KOPT-K1 (cell line): ENCODE measurements at regions not wholly inside any gene's neighbourhood (a gene's known extent, or its start where the extent isn't known, plus 50 kb on each side); places are given as distances from the start of the nearest gene placed in this dataset.

Experiments used
- H3K27ac ChIP-seq: fragments of 200-600 bp; sonication (generic); 2 replicates; pipeline ENCODE4 v1.5.1; 2016; ENCODE audit warnings: antibody characterized with exemption, mild to moderate bottlenecking, low read depth, low read length; ENCODE audit not compliant: poor library complexity, severe bottlenecking
- H3K36me3 ChIP-seq: fragments of 200-600 bp; sonication (generic); 2 replicates; pipeline ENCODE4 v1.5.1; 2017; ENCODE audit warnings: antibody characterized with exemption, mild to moderate bottlenecking, low read length, moderate library complexity; ENCODE audit not compliant: insufficient read depth
- H3K9me3 ChIP-seq: fragments of 200-600 bp; sonication (generic); 2 replicates; pipeline ENCODE4 v1.5.1; 2017; ENCODE audit warnings: antibody characterized with exemption, low read length, mild to moderate bottlenecking; ENCODE audit not compliant: insufficient read depth, poor library complexity, severe bottlenecking

GRCh38 chr11:128407962-128408361 lies 179.4 kb downstream of the ETS1 start:
- Histone ChIP-seq H3K27ac (no peak overlapping the region), H3K9me3 (no peaks in the 10 kb centered on the region), H3K36me3 (no peaks in the 10 kb centered on the region)

- no peak overlapping the region for H3K27ac ChIP-seq
- no peaks in the 10 kb centered on the region for H3K9me3 ChIP-seq
- H3K36me3 ChIP-seq: no peaks in the 10 kb centered on the region
Observed at GRCh38 chr11:128405714-128406662, 181.4 kb downstream of the ETS1 start.

GRCh38 chr11:128405112-128405511 lies 182.2 kb downstream of the ETS1 start:
- Histone ChIP-seq H3K27ac (no peak overlapping the region), H3K36me3 (no peaks in the 10 kb centered on the region), H3K9me3 (no peaks in the 10 kb centered on the region)

GRCh38 chr11:128404437-128404836 lies 182.9 kb downstream of the ETS1 start:
- H3K36me3 ChIP-seq: no peaks in the 10 kb centered on the region
- no peaks in the 10 kb centered on the region for H3K9me3 ChIP-seq
- no peak overlapping the region for H3K27ac ChIP-seq

DNA sequence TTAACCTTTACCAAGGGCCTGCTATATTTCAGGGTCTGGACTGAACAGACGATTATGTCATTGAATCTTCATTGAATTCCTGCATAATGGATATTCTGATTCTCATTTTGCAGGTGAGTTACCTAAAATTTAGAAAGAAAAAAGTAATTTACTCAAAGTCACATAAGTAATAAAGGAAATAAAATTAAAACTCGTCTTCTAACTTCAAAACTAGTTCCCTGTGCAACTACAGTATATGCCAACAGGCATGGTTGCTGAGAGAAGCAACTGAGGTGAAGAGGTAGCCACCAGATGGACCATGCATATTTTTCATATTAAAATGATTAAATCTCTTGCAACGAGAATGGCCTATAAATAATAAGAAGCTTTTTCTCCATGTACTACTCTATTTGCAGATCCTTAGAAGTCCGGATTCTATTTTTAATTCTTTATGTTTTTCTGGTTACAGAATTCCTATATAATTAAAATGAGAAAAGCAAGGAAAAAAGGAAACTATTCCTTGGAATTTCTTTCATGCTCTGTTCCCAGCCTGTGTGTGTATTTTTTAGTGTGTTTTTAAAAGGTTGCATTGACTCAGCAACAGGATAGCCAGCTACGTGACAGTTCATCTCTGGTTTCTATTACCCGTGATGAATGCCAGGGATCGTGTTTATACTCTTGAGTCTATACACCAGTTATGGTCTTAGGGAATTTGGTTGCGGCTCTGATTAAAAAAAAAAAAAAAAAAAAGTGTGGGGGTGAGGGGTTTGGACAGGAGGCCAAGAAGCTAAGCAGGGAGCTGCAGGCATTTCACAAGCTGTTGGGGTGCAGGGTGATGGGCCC lies 186.8 kb downstream of the ETS1 start:
- Histone ChIP-seq H3K27ac (no peak overlapping the region), H3K9me3 (no peaks in the 10 kb centered on the region), H3K36me3 (no peaks in the 10 kb centered on the region)

DNA sequence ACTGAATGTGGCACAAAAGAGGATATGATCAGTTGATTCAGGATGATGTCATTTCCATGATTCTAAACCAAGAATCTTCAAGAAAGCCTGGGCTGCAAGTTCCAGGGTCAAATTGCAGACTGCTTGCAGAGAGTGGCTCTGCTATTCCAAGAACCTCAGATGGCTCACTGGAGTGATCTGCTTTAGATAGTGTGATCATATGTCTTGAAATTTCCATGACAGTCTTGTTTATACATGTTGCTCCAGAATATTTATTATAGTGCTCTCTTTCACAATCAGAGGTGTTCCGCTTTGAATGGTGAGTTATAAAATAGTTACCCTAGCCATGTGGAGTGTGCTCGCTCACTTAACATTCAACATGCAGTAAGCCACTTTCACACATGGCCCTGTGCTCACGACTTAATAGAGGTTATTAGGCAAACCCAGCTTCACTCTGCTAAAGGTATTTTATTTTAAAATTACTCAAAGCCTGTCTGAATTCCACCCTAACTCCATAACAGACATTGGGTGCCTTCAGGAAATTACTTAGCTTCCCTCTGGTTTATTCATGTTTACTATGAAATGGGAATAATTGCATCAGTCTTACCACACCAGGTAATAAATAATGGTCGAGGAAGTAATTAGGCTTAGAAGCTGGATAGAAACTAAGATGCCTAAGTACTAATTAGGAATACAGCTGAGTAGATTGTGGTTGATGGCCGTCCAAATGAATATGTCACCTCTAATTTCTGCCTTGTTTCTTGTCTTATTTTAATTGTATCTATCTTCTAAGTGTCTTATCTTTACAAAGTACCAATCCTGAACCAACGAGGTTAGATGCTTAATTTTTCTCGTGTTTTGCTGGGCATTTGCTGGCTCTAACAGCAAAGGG lies 187.9 kb downstream of the ETS1 start:
- Histone ChIP-seq H3K36me3 (no peaks in the 10 kb centered on the region), H3K9me3 (no peaks in the 10 kb centered on the region), H3K27ac (no peak overlapping the region)

DNA sequence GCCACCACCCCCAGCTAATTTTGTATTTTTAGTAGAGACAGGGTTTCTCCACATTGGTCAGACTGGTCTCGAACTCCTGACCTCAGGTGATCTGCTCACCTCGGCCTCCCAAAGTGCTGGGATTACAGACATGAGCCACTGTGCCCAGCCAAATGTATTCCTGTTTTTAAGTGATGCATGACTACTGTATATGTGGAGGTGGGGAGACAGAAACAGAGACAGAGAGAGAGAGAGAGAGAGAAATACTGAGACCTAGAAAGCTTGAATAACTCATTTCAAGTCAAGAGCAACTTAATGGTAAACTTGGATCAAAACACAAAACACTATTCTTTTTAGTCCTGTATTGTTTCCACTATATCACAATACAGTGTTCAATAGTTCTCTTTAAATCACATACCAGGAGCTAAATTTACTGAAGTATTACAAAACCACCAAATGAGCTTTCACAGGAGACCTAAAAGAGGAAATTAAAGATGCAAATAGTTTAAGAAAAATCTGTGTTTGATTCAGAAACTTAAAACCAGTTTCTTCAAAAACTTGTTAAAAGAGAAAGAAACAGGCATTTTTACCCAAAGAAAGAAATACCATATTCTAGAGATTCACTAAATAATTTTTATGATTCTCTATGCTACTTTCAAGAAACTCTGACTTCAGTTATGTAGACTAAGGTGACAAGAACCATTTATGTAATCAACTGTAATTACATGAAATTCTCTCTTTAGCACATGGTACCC lies 188.7 kb downstream of the ETS1 start:
- H3K27ac ChIP-seq: no peak overlapping the region
- H3K36me3 ChIP-seq: no peaks in the 10 kb centered on the region
- H3K9me3 ChIP-seq: no peaks in the 10 kb centered on the region

DNA sequence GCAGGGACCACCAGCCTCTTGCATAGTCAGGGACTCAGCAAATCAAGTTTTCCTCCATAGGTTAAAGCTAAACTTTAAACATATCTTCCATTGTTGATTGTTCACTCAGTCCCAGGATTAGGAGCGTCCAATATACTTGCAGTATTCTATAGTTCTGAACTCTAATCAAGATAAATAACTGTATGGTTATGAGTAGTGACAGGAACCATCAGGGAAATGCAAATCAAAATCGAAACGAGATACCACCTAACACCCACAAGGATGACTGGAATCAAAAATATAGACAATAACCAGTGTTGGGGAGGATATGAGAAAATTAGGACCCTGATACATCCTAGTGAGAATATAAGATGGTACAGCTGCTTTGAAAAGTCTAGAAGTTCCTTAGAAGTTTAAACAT lies 190.0 kb downstream of the ETS1 start:
- Histone ChIP-seq H3K9me3 (no peaks in the 10 kb centered on the region), H3K36me3 (no peaks in the 10 kb centered on the region), H3K27ac (no peak overlapping the region)

DNA sequence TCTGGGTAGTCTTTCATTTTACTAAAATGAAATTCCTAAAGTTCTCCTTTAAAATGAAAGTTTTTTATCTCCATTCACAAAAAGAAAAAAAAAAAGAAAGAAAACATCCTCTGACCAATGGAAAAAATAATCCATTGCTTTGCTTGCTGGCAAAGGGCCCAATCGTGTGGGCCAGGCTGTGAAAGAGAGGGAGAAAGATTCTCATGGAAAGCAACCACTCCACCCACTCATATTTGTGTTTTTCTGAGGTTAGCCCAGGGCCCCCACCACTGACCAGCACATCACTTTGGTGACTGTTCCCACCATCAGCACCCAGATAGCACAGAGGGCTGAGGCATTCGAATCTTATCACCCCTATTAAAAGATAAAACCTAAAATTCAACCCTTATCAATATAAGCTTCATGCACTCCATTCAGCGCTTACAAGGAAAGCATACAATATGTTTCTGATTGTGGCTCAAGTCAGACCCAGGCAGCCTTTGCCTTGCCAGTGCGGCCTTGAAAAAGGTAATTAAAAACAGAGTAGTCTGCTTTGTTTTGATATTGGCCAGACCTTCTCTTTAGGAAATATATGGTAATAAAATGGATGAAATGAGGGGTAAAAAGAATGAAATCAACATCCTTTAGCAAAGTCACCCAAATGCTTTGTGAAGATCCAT lies 192.8 kb downstream of the ETS1 start:
- H3K36me3 ChIP-seq: no peaks in the 10 kb centered on the region
- H3K27ac ChIP-seq: no peak overlapping the region
- H3K9me3 ChIP-seq: no peaks in the 10 kb centered on the region

- no peak overlapping the region for H3K27ac ChIP-seq
- H3K9me3 ChIP-seq: no peaks in the 10 kb centered on the region
Observed at GRCh38 chr11:128392259-128392658, 195.1 kb downstream of the ETS1 start.

DNA sequence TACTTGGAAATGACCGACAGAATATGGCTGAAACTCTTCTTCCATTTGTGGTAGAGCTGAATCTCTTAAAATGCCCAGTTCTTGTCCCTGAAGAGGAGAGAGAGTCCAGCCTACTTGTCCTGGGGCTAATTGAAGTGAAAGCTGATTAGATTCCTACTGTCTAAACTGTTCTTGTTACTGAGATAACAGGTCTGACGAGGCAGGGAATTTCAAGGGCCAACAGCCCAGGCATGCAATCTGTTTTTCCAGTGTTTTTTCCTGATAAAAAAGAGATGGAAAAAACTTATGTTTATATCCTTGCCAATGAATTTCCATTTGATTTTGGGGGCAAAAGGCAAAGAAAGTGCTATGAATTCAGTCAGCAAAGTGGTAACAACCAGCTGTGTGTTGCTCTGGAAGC lies 195.5 kb downstream of the ETS1 start:
- Histone ChIP-seq H3K27ac (no peak overlapping the region), H3K9me3 (no peaks in the 10 kb centered on the region), H3K36me3 (no peaks in the 10 kb centered on the region)

More at GRCh38 chr11:128392259-128392658, 195.1 kb downstream of the ETS1 start:
- H3K36me3 ChIP-seq: no peaks in the 10 kb centered on the region

- H3K36me3 ChIP-seq: no peaks in the 10 kb centered on the region
Observed at GRCh38 chr11:128390246-128390645, 197.1 kb downstream of the ETS1 start.

GRCh38 chr11:128389461-128389976 lies 197.8 kb downstream of the ETS1 start:
- Histone ChIP-seq H3K9me3 (no peaks in the 10 kb centered on the region), H3K27ac (no peak overlapping the region), H3K36me3 (no peaks in the 10 kb centered on the region)

More at GRCh38 chr11:128390246-128390645, 197.1 kb downstream of the ETS1 start:
- H3K27ac ChIP-seq: no peak overlapping the region
- no peaks in the 10 kb centered on the region for H3K9me3 ChIP-seq
